Parathyroid adenoma (tissue), 2 donors: ENCODE measurements at regions not wholly inside any gene's neighbourhood (a gene's known extent, or its start where the extent isn't known, plus 50 kb on each side); places are given as distances from the start of the nearest gene placed in this dataset.

Source experiments
- H2AFZ ChIP-seq: fragments of 300-600 bp; sonication (generic); one replicate; pipeline ENCODE4 v1.7.0; 2017; ENCODE audit warnings: antibody characterized with exemption, mild to moderate bottlenecking
- H3K27ac ChIP-seq: fragments of 300-600 bp; sonication (generic); one replicate; pipeline ENCODE4 v1.7.0; 2017
- H3K27me3 ChIP-seq: fragments of 300-600 bp; sonication (generic); one replicate; pipeline ENCODE4 v1.7.0; 2017; ENCODE audit warnings: low read length; ENCODE audit not compliant: control insufficient read depth, insufficient read depth
- H3K36me3 ChIP-seq: fragments of 300-600 bp; sonication (generic); one replicate; pipeline ENCODE4 v1.7.0; 2017; ENCODE audit warnings: low read length; ENCODE audit not compliant: control insufficient read depth, insufficient read depth
- H3K4me1 ChIP-seq: fragments of 300-600 bp; sonication (generic); one replicate; pipeline ENCODE4 v1.7.0; 2017; ENCODE audit warnings: control low read depth
- H3K4me2 ChIP-seq: fragments of 300-600 bp; sonication (generic); one replicate; pipeline ENCODE4 v1.7.0; 2017; ENCODE audit warnings: low read length
- H3K4me3 ChIP-seq: fragments of 300-600 bp; sonication (generic); one replicate; pipeline ENCODE4 v1.7.0; 2017; ENCODE audit warnings: low read depth, low read length
- H3K79me2 ChIP-seq: fragments of 300-600 bp; sonication (generic); one replicate; pipeline ENCODE4 v1.7.0; 2017; ENCODE audit warnings: control low read depth
- H3K9ac ChIP-seq: fragments of 300-600 bp; sonication (generic); one replicate; pipeline ENCODE4 v1.7.0; 2017; ENCODE audit warnings: mild to moderate bottlenecking
- H3K9me3 ChIP-seq: fragments of 300-600 bp; sonication (generic); one replicate; pipeline ENCODE4 v1.7.0; 2017; ENCODE audit warnings: low read length; ENCODE audit not compliant: control insufficient read depth
- CTCF ChIP-seq: fragments of 300-600 bp; sonication (generic); IDR thresholded peaks from one replicate; pipeline ENCODE4 v1.7.0; 2017; ENCODE audit warnings: antibody characterized with exemption, mild to moderate bottlenecking
- donor health status: primary hyperparathyroidism.

DNA sequence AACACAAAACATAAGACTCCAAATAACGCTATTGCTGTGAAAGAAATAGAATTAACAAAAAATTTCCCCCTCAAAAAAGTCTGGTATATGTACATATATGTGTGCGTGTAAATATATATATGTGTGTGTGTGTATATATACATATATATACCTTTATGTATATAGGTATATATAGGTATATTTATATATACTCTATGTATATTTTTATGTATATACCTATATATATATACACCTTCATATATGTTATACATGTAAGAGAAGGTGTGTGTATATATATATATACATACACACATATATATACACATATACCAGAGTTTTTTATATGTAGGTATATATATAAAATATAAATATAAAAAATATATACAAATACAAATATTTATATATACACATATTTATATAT is 199.2 kb downstream of the RAB38 start:
- no peak overlapping the region for H3K4me3 ChIP-seq
- no peaks in the 10 kb centered on the region for H3K4me1 ChIP-seq
- H3K27me3 ChIP-seq: no peaks in the 10 kb centered on the region
- no peak overlapping the region for H3K9ac ChIP-seq
- no peaks in the 10 kb centered on the region for H3K36me3 ChIP-seq
- no peaks in the 10 kb centered on the region for H3K79me2 ChIP-seq
- no peak overlapping the region for H2AFZ ChIP-seq
- H3K27ac ChIP-seq: no peak overlapping the region
- no peak for TF ChIP-seq CTCF
- H3K4me2 ChIP-seq: no peak overlapping the region
- H3K9me3 ChIP-seq: no peaks in the 10 kb centered on the region

GRCh38 chr11:87974797-87975196 is 200.4 kb downstream of the RAB38 start:
- H3K4me3 ChIP-seq: no peak overlapping the region
- H3K27ac ChIP-seq: no peak overlapping the region
- H3K79me2 ChIP-seq: no peaks in the 10 kb centered on the region
- no peak for TF ChIP-seq CTCF
- no peak overlapping the region for H3K4me2 ChIP-seq
- H3K36me3 ChIP-seq: no peaks in the 10 kb centered on the region
- no peaks in the 10 kb centered on the region for H3K4me1 ChIP-seq
- H3K9ac ChIP-seq: no peak overlapping the region
- H3K9me3 ChIP-seq: no peaks in the 10 kb centered on the region
- no peak overlapping the region for H2AFZ ChIP-seq
- H3K27me3 ChIP-seq: no peaks in the 10 kb centered on the region

DNA sequence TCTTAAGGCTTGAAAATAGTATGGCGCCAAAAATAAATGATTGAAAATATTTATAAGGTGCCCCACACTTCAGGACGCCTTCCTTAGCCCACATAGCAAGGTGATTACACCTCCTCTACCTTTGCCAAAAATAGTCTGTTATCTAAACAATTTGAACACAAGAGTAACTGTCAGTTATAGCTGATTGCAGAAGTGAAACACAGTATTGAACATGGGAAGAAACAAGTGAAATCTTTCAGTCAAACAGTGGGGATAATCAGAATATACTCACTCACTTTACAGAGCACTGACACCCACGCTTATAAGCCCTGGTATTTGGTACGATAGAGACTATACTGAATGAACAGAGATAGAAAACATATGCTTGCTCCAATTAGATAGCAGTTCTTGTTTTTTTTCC is 203.1 kb downstream of the RAB38 start:
- no peak for TF ChIP-seq CTCF
- Histone ChIP-seq H3K36me3 (no peaks in the 10 kb centered on the region), H3K27me3 (no peaks in the 10 kb centered on the region), H3K9me3 (no peaks in the 10 kb centered on the region), H3K9ac (no peak overlapping the region), H2AFZ (no peak overlapping the region), H3K27ac (no peak overlapping the region), H3K4me2 (no peak overlapping the region), H3K79me2 (no peaks in the 10 kb centered on the region), H3K4me1 (no peaks in the 10 kb centered on the region), H3K4me3 (no peak overlapping the region)

DNA sequence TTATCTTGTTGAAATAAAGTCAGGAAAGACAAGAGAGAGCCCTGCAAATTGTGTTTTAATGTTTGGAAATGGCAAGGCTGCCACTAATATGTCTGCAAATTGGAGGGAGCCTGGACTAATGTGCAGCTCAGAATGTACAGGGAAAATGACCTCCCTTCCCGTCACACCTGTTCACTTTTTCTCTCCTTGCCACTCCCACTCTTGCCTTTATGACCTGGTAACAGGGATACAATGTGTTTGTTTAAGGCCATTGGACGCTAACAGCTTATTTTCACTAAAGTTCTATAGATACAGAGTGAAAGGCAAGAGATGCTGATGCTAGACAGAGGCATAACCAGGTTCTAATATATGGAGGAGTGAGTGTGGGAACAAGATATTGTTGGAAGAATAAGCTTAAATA is 203.9 kb downstream of the RAB38 start:
- TF ChIP-seq CTCF: no peak

DNA sequence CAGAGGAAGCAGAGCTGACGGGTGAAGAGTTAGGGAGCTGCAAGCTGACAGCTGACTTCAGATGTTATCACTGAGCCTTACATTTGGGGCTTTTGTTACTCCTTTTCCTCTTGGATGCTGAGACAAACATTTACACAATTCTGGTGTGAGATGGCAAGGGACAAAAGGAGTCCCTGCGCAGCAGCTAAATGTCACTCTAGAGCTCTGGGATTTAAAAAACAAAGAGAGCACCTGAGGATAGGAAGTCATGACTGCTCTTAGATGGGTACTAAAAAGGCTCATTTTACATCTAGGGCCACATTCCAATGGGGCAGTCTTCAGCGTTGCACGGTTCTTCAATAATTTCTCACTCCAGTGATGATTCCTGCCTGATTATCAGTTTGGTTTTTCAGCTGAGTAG is 204.5 kb downstream of the RAB38 start:
- Histone ChIP-seq H3K4me3 (no peak overlapping the region), H3K9me3 (no peaks in the 10 kb centered on the region)

More for the DNA sequence above, 203.9 kb downstream of the RAB38 start:
- Histone ChIP-seq H3K27me3 (no peaks in the 10 kb centered on the region), H3K27ac (no peak overlapping the region), H3K36me3 (no peaks in the 10 kb centered on the region), H3K4me3 (no peak overlapping the region), H2AFZ (no peak overlapping the region), H3K4me2 (no peak overlapping the region), H3K79me2 (no peaks in the 10 kb centered on the region), H3K9ac (no peak overlapping the region), H3K9me3 (no peaks in the 10 kb centered on the region), H3K4me1 (no peaks in the 10 kb centered on the region)

More for the DNA sequence above, 204.5 kb downstream of the RAB38 start:
- no peaks in the 10 kb centered on the region for H3K4me1 ChIP-seq
- no peaks in the 10 kb centered on the region for H3K27me3 ChIP-seq
- H3K9ac ChIP-seq: no peak overlapping the region
- no peak overlapping the region for H3K27ac ChIP-seq
- H3K36me3 ChIP-seq: no peaks in the 10 kb centered on the region
- H3K79me2 ChIP-seq: no peaks in the 10 kb centered on the region
- no peak overlapping the region for H3K4me2 ChIP-seq
- H2AFZ ChIP-seq: no peak overlapping the region
- TF ChIP-seq CTCF: no peak
